ENCODE measurements at regions not wholly inside any gene's neighbourhood (a gene's known extent, or its start where the extent isn't known, plus 50 kb on each side); places are given as distances from the start of the nearest gene placed in this dataset.

- TF ChIP-seq, protein P1, sequence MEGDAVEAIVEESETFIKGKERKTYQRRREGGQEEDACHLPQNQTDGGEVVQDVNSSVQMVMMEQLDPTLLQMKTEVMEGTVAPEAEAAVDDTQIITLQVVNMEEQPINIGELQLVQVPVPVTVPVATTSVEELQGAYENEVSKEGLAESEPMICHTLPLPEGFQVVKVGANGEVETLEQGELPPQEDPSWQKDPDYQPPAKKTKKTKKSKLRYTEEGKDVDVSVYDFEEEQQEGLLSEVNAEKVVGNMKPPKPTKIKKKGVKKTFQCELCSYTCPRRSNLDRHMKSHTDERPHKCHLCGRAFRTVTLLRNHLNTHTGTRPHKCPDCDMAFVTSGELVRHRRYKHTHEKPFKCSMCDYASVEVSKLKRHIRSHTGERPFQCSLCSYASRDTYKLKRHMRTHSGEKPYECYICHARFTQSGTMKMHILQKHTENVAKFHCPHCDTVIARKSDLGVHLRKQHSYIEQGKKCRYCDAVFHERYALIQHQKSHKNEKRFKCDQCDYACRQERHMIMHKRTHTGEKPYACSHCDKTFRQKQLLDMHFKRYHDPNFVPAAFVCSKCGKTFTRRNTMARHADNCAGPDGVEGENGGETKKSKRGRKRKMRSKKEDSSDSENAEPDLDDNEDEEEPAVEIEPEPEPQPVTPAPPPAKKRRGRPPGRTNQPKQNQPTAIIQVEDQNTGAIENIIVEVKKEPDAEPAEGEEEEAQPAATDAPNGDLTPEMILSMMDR (IDR thresholded peaks at IDR 0.05): no peak
- TF ChIP-seq REST (IDR thresholded peaks at IDR 0.05; ENCODE audit: insufficient read depth in 1 of 2, low read depth in 2 of 2, low read length in 1 of 2) (no peak), POLR2AphosphoS5 (IDR thresholded peaks at IDR 0.05; ENCODE audit: low read depth, low read length) (no peak)
Measured at GRCh38 chr4:62601737-62602136, 1401.6 kb downstream of the ADGRL3 start.

Data from Panc1 (cell line).